Fibroblast of mammary gland (primary cell): ENCODE measurements at regions not wholly inside any gene's neighbourhood (a gene's known extent, or its start where the extent isn't known, plus 50 kb on each side); places are given as distances from the start of the nearest gene placed in this dataset.

ENCODE experiments used
- DNase-seq: peaks from one replicate; pipeline ENCODE4 v3.0.0-alpha.2; 2010; ENCODE audit warnings: low read depth
- H3K4me3 ChIP-seq: 2 replicates; pipeline ENCODE4 v1.5.1; 2011; ENCODE audit warnings: low read depth, mild to moderate bottlenecking, low read length, moderate library complexity; ENCODE audit not compliant: control insufficient read depth
- CTCF ChIP-seq: conservative IDR thresholded peaks from 2 replicates; pipeline ENCODE4 v1.5.1; 2011; ENCODE audit warnings: low read depth, low read length, inconsistent platforms; ENCODE audit not compliant: control insufficient read depth, insufficient read depth

DNA sequence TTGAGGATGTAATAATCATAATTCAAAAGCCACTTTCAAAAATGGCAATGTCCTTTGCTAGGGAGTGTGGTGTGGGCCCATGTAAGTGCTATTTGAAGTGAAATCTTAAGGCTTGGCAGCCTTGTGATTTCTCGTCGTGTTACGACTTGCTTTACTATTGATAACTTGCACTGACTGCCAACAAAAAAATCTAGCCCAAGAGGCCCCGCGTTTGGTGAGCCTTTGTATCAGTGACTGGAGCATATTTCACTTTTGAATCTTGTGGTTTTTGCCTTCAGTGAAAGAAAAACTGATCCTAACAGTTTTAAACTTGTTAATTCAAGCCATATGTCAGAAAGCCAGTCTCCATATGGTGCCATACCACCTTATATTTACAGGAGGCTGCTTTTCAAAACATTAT, 248.0 kb downstream of the TMEM182 start:
- no peak for DNase-seq
- no peak overlapping the region for H3K4me3 ChIP-seq
- TF ChIP-seq CTCF = no peak

DNA sequence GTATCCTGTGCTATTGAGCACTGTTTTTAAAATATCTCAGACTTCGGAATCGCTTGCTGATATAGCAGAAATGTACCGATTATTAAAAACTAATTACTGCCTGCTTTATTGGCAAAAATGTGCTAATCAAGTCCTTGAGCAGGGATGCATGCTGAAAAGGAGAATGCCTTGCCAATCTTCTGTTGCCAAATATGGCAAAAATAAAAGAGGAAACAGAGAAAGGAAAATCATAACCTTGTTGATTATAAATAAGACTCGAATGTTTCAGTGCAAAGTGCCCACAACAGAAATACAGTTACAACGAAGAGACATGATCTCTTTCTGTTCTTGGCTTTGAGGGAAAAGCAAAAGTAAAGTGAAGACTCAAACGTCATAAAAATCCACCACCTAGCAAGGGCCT, 248.5 kb downstream of the TMEM182 start:
- TF ChIP-seq CTCF = no peak
- DNase-seq = no peak
- no peak overlapping the region for H3K4me3 ChIP-seq

DNA sequence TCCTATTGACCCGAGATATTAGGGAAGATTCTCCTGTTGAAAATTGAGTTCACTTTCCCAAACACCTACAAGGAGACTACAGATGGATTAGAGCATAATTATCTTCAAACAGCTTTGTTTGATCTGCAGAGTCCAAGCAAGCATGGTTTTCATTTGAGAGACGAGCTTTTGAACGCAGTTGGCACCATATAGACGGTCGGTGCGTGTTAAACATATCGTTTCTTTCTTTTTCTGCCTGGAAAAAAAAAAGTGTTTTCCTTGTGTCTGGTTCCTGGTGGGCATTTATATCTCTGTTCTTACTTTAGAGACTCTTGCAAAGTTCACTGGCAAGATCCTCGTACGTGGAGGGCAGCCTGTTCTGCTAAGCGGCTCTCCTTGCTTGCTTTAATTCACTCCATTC, 248.9 kb downstream of the TMEM182 start:
- H3K4me3 ChIP-seq = no peak overlapping the region
- no peak for TF ChIP-seq CTCF
- DNase-seq = no peak

- no peak for TF ChIP-seq CTCF
- DNase-seq = no peak
- no peak overlapping the region for H3K4me3 ChIP-seq
Observed at GRCh38 chr2:103012590-103012989, 250.8 kb downstream of the TMEM182 start.

GRCh38 chr2:103025056-103025455, 263.2 kb downstream of the TMEM182 start:
- no peak for TF ChIP-seq CTCF
- DNase-seq = no peak
- H3K4me3 ChIP-seq = no peak overlapping the region

- no peak for DNase-seq
- no peak for TF ChIP-seq CTCF
- H3K4me3 ChIP-seq = no peak overlapping the region
Observed at GRCh38 chr2:103028181-103028580, 266.4 kb downstream of the TMEM182 start.
